ENCODE measurements at regions not wholly inside any gene's neighbourhood (a gene's known extent, or its start where the extent isn't known, plus 50 kb on each side); places are given as distances from the start of the nearest gene placed in this dataset.
"Not testable (repeated sequence)": the region's sequence is repeated elsewhere in the genome, so short reads cannot be mapped to it uniquely, and the experiment has no call there.

DNA sequence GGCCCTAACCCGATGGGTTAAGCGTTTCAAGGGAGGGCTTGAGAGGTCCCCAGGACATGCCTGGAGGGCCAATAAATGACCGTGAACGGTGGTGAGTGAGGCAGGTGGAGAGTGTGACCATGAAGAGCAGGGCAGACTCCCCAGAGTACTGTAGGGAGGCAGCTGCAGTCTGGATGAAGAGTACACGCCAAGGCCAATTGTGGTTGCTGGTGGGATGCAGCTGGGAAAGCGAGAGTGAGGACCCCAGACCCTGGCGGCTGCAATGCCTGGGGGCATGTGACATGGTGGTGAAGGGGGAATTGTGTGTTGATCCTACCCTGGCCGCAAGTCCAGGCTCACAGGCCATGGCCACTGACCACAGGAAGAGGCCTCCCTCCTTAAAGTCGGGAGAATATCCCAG, 62.9 kb downstream of the TMEM235 start (continued):
- no peak for TF ChIP-seq ZNF561 (tag by site-specific recombination; IDR thresholded peaks at IDR 0.05; ENCODE audit: borderline replicate concordance)
- no peak for TF ChIP-seq ZNF23 (tag by site-specific recombination; IDR thresholded peaks at IDR 0.05; ENCODE audit: borderline replicate concordance)
- no peak for TF ChIP-seq ZSCAN23 (tag by site-specific recombination; IDR thresholded peaks at IDR 0.05)
- no peak for TF ChIP-seq BCL11A (tag by site-specific recombination; IDR thresholded peaks at IDR 0.05; ENCODE audit: low read depth)
- TF ChIP-seq, protein P1, sequence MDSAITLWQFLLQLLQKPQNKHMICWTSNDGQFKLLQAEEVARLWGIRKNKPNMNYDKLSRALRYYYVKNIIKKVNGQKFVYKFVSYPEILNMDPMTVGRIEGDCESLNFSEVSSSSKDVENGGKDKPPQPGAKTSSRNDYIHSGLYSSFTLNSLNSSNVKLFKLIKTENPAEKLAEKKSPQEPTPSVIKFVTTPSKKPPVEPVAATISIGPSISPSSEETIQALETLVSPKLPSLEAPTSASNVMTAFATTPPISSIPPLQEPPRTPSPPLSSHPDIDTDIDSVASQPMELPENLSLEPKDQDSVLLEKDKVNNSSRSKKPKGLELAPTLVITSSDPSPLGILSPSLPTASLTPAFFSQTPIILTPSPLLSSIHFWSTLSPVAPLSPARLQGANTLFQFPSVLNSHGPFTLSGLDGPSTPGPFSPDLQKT (IDR thresholded peaks at IDR 0.05; ENCODE audit: borderline replicate concordance, low read depth, low read length), result no peak
- no peak for TF ChIP-seq ZNF571 (tag by site-specific recombination; IDR thresholded peaks at IDR 0.05)
- no peak for TF ChIP-seq ZNF747 (tag by site-specific recombination; IDR thresholded peaks at IDR 0.05)

DNA sequence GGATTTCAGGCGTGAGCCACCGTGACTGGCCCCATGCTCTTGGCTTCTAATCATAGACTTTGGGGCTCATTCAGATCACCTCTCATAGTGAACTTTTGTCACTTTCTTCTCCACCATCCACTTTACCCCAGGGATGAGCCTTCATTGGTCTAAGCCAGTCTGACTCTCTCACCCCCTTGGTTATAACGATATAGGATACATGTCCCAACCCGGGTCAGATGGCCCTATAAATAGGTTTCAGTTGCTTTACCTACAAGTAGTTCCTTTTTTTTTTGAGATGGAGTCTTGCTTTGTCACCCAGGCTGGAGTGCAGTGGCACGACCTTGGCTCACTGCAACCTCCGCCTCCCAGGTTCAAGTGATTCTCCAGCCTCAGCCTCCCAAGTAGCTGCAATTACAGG, 61.7 kb downstream of the TMEM235 start:
- CTCF ChIA-PET, result interaction anchor here (1.2 kb wide), 1 partner anchor 68 kb away, joined by 7 read pairs; no protein-coding TSS in a partner anchor
- H3K36me3 ChIP-seq (ENCODE audit: control insufficient read depth in 2 of 2, insufficient read depth in 1 of 2, low read length in 2 of 2); H3K4me3 ChIP-seq (ENCODE audit: low read depth, low read length); H3K27ac ChIP-seq (ENCODE audit: extremely low read depth, low read depth, low read length); H3K4me1 ChIP-seq (ENCODE audit: control insufficient read depth, insufficient read depth, low read length); H3K9me3 ChIP-seq (ENCODE audit: control insufficient read depth, insufficient read depth, low read depth, low read length): not testable (repeated sequence)
- POLR2A ChIA-PET, result interaction anchor here (0.7 to 1.5 kb wide), 2 partner anchors 21 to 132 kb away, joined by 3 to 7 read pairs; no protein-coding TSS in a partner anchor

DNA sequence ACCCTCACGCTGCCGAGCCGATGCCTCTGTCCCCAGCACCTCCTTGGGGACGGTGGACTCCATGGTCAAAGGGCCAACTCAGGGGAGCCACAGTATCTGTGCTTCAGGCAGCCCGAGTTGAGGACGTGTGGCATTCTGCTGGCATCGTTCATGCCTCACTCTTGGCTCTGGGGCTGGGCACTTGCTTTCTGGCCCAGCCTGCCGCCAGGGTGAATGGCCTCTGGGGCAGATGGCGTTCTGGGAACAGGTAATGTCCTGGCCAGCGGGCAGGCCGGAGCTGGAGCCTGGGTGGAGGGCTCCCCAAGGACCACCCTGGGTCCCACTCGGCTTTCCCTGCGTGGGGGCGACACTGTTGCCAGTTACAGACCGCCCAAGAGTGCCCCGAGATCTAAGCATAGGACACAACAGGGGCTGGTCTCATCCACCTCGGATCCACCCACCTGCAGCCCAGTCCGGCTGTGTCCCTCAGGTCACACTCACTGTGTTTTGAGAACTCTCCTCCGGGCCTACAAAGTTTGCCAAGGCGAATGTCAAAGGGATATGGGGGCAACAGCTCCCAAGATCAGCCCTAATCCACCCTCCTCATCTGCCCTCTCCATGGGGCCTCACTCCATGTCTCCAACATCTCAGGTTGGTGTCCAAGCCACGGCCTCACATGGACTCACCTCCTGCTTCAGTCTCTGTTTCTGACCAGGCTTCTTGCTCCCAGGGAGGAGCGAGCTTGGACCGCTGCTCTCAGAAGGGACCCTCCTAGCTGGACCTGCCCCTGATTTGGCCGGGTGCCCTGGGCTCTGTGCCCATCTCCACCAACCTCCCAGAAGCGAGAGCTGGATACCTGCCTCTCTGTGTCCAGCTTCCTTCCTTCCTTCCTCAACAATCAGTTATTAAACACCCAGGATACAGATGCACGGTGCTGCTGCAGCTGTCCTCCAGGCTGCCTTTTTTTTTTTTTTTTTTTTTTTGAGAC, 60.8 kb downstream of the TMEM235 start:
- no peak for TF ChIP-seq ZNF157 (tag by site-specific recombination; IDR thresholded peaks at IDR 0.05)
- TF ChIP-seq SCRT2 (tag by site-specific recombination; IDR thresholded peaks at IDR 0.05), result no peak
- TF ChIP-seq, protein P2, sequence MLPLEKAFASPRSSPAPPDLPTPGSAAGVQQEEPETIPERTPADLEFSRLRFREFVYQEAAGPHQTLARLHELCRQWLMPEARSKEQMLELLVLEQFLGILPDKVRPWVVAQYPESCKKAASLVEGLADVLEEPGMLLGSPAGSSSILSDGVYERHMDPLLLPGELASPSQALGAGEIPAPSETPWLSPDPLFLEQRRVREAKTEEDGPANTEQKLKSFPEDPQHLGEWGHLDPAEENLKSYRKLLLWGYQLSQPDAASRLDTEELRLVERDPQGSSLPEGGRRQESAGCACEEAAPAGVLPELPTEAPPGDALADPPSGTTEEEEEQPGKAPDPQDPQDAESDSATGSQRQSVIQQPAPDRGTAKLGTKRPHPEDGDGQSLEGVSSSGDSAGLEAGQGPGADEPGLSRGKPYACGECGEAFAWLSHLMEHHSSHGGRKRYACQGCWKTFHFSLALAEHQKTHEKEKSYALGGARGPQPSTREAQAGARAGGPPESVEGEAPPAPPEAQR (tag by site-specific recombination; IDR thresholded peaks at IDR 0.05), result no peak
- TF ChIP-seq GLI4 (tag by site-specific recombination; IDR thresholded peaks at IDR 0.05), result no peak
- no peak for TF ChIP-seq ZNF423 (tag by site-specific recombination; IDR thresholded peaks at IDR 0.05)
- no peak for TF ChIP-seq EGR2 (tag by site-specific recombination; IDR thresholded peaks at IDR 0.05; ENCODE audit: low read depth)
- no peak for TF ChIP-seq ZNF324 (tag by site-specific recombination; IDR thresholded peaks at IDR 0.05)
- TF ChIP-seq FEZF1 (tag by site-specific recombination; IDR thresholded peaks at IDR 0.05), result no peak
- TF ChIP-seq, protein P3, sequence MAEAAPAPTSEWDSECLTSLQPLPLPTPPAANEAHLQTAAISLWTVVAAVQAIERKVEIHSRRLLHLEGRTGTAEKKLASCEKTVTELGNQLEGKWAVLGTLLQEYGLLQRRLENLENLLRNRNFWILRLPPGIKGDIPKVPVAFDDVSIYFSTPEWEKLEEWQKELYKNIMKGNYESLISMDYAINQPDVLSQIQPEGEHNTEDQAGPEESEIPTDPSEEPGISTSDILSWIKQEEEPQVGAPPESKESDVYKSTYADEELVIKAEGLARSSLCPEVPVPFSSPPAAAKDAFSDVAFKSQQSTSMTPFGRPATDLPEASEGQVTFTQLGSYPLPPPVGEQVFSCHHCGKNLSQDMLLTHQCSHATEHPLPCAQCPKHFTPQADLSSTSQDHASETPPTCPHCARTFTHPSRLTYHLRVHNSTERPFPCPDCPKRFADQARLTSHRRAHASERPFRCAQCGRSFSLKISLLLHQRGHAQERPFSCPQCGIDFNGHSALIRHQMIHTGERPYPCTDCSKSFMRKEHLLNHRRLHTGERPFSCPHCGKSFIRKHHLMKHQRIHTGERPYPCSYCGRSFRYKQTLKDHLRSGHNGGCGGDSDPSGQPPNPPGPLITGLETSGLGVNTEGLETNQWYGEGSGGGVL (tag by site-specific recombination; IDR thresholded peaks at IDR 0.05), result no peak
- TF ChIP-seq ZNF211 (tag by site-specific recombination; IDR thresholded peaks at IDR 0.05; ENCODE audit: low read depth), result no peak
- no peak for TF ChIP-seq ZBTB20 (tag by site-specific recombination; IDR thresholded peaks at IDR 0.05)
- no peak for TF ChIP-seq ZBTB7A (tag by site-specific recombination; IDR thresholded peaks at IDR 0.05; ENCODE audit: low read depth)
- TF ChIP-seq ZNF837 (tag by site-specific recombination; IDR thresholded peaks at IDR 0.05), result no peak
- TF ChIP-seq GLI2 (tag by site-specific recombination; IDR thresholded peaks at IDR 0.05; ENCODE audit: borderline replicate concordance, low read depth), result no peak
- TF ChIP-seq, protein P4, sequence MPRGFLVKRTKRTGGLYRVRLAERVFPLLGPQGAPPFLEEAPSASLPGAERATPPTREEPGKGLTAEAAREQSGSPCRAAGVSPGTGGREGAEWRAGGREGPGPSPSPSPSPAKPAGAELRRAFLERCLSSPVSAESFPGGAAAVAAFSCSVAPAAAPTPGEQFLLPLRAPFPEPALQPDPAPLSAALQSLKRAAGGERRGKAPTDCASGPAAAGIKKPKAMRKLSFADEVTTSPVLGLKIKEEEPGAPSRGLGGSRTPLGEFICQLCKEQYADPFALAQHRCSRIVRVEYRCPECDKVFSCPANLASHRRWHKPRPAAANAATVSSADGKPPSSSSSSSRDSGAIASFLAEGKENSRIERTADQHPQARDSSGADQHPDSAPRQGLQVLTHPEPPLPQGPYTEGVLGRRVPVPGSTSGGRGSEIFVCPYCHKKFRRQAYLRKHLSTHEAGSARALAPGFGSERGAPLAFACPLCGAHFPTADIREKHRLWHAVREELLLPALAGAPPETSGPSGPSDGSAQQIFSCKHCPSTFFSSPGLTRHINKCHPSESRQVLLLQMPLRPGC (tag by site-specific recombination; IDR thresholded peaks at IDR 0.05), result no peak
- no peak for TF ChIP-seq ZNF335 (tag by site-specific recombination; conservative IDR thresholded peaks at IDR 0.05)
- H3K4me1 ChIP-seq (ENCODE audit: control insufficient read depth, insufficient read depth, low read length), result no peaks in the 10 kb centered on the region
- ChIA-PET CTCF (interaction anchor here (0.7 to 5.3 kb wide), 3 partner anchors 69 to 1109 kb away, joined by 3 to 47 read pairs (median 7); no protein-coding TSS in a partner anchor), POLR2A (interaction anchor here (0.7 to 1.5 kb wide), 2 partner anchors 12 to 22 kb away, joined by 3 read pairs; no protein-coding TSS in a partner anchor)
- no peaks in the 10 kb centered on the region for H3K9me3 ChIP-seq (ENCODE audit: control insufficient read depth, insufficient read depth, low read depth, low read length)
- no peaks in the 10 kb centered on the region for H3K36me3 ChIP-seq (ENCODE audit: control insufficient read depth in 2 of 2, insufficient read depth in 1 of 2, low read length in 2 of 2)
- no peak overlapping the region for H3K4me3 ChIP-seq (ENCODE audit: low read depth, low read length)
- no peak overlapping the region for H3K27ac ChIP-seq (ENCODE audit: extremely low read depth, low read depth, low read length)

All from HEK293 (cell line).